ENCODE measurements at regions not wholly inside any gene's neighbourhood (a gene's known extent, or its start where the extent isn't known, plus 50 kb on each side); places are given as distances from the start of the nearest gene placed in this dataset.

DNA sequence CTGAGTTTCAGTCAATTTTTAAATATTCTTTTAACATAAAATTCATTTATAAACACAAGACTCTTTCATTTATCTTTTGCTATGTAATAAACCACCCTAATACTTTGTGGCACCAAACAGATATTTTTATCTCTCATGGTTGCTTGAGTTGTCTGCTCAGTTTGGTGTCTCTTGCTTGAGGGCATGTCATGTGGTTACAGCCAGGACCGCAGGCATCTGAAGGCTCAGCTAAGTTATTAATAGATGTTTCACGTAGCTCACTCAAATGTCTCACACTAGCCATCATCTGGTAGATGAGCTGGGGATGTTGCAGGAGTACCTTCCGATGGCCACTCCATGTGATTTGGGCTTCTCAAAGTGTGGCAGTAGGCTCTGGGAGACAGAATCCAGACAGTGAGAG is 597.8 kb downstream of the ETNK1 start:
- DNase-seq: no peak
- TF ChIP-seq POLR2A (IDR thresholded peaks at IDR 0.05): no peak
- TF ChIP-seq CTCF (IDR thresholded peaks at IDR 0.05): no peak
- Histone ChIP-seq H3K27ac (no peak overlapping the region), H3K4me3 (no peak overlapping the region), H3K9me3 (no peaks in the 10 kb centered on the region), H3K27me3 (no peaks in the 10 kb centered on the region), H3K36me3 (no peaks in the 10 kb centered on the region), H3K4me1 (no peaks in the 10 kb centered on the region)
- intact Hi-C loops (cut with DNase I): no loop called here
- 47 to 63% methylated on average over 3 of the region's 3 CpGs for WGBS, 2 donors

DNA sequence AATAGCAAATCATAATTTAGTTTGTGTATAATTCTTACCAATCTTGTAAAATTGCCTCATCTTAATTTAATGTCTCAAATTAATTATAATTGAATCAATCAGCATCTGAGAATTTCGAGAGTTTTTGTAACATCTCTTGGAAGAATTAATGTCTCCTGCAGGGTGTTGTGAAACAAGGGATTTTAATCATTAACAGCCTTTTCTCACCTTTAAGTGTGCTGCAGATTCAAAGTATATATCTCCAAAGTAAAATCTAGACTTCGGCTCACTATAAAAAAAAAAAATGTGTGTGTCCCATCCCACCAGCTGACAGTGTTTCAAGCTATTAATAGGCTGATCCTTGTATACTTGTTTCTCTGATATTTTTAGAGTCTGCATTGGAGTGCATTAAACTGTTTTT is 603.1 kb downstream of the ETNK1 start:
- 69 to 70% methylated on average over 2 of the region's 2 CpGs for WGBS, 2 donors
- no peaks in the 10 kb centered on the region for H3K9me3 ChIP-seq
- intact Hi-C loops (cut with DNase I): no loop called here
- no peak overlapping the region for H3K4me3 ChIP-seq
- TF ChIP-seq POLR2A (IDR thresholded peaks at IDR 0.05) (no peak), CTCF (IDR thresholded peaks at IDR 0.05) (no peak)
- H3K36me3 ChIP-seq: no peaks in the 10 kb centered on the region
- DNase-seq: no peak
- H3K27ac ChIP-seq: no peak overlapping the region
- H3K27me3 ChIP-seq: no peaks in the 10 kb centered on the region
- no peaks in the 10 kb centered on the region for H3K4me1 ChIP-seq

DNA sequence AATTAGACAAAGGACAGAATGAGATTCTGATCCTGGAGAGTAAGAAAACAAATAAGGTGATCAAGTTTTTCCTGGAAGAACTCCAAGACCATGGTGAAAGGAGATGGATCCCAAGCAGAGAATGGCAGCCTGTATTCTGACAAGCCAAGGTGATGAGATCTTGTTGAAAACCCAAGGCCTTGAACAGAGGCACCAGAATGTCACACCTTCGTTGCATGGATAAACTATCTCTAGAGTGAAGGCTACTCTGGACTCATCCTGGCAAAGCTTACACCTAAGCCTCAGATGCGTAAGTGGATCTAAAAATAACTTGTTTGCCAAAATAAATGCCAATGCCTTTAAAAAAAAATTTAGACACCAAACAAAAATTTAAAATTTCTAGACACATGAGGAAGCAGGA is 605.9 kb downstream of the ETNK1 start:
- Histone ChIP-seq H3K27ac (no peak overlapping the region), H3K36me3 (no peaks in the 10 kb centered on the region), H3K4me1 (no peaks in the 10 kb centered on the region), H3K27me3 (no peaks in the 10 kb centered on the region), H3K9me3 (no peaks in the 10 kb centered on the region), H3K4me3 (no peak overlapping the region)
- WGBS, 2 donors: 57 to 80% methylated on average over 2 of the region's 2 CpGs
- no peak for DNase-seq
- intact Hi-C loops (cut with DNase I): no loop called here
- no peak for TF ChIP-seq CTCF (IDR thresholded peaks at IDR 0.05)
- no peak for TF ChIP-seq POLR2A (IDR thresholded peaks at IDR 0.05)

DNA sequence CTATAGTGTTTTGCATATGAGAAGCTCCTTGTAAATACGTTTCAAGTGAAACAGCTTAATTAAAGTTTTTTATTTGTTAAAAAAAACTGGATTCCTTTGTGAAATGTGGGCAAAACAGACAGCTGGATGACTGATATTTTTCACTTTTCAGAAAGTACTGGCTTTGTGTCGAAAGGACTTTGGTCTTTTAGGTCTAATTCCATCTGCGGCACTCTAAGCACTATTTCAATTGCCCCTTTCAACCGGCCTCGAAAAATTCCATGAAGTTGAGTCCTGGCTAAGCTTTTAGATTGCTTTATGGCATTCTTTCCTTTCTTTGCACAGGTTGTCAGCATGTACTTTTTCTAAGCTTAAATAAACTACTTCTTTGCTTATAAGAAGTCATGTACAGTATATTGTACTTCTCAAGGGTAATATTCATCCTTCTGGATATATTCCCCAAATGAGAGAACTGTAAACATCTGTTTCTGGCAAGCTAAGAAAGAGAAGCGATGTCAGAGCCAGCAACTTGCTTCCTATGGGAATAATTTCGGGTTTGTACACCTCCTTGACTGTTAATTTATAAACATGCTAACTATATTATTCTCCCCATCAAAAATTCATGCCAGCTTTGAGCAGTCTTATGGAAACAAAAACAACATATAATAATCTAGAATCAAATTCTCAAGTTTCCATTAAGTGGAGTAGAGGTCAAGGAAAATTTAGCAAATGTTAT is 611.3 kb downstream of the ETNK1 start:
- Histone ChIP-seq H3K27ac (no peak overlapping the region), H3K4me1 (no peaks in the 10 kb centered on the region), H3K9me3 (no peaks in the 10 kb centered on the region), H3K27me3 (no peaks in the 10 kb centered on the region), H3K4me3 (no peak overlapping the region), H3K36me3 (no peaks in the 10 kb centered on the region)
- TF ChIP-seq POLR2A (IDR thresholded peaks at IDR 0.05) (no peak), CTCF (IDR thresholded peaks at IDR 0.05) (no peak)
- intact Hi-C loops (cut with DNase I): no loop called here
- DNase-seq: no peak
- WGBS, 2 donors: 32 to 45% methylated on average over 7 of the region's 7 CpGs

DNA sequence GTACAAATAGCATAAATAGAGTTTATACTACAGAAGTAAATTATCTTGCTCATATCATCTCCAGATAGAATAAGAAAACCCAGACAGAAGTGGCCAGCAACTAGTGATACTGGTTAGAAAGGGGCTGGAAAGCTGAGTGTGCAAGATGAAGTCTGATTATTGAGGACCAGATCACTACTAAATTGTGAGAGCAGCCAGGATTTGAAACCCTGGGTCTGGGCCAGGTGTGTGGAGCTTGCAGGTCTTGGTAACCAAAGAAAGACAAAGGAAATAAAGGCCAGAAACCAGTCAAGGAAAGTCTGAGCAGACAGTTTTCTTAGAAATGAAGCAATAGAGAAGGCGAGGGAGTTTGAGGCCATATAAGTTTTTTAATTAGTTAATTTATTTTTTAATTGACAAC is 611.8 kb downstream of the ETNK1 start:
- Histone ChIP-seq H3K9me3 (no peaks in the 10 kb centered on the region), H3K4me1 (no peaks in the 10 kb centered on the region), H3K27ac (no peak overlapping the region), H3K27me3 (no peaks in the 10 kb centered on the region), H3K36me3 (no peaks in the 10 kb centered on the region), H3K4me3 (no peak overlapping the region)
- DNase-seq: no peak
- TF ChIP-seq CTCF (IDR thresholded peaks at IDR 0.05) (no peak), POLR2A (IDR thresholded peaks at IDR 0.05) (no peak)
- WGBS, 2 donors: 88 to 97% methylated on average over 1 of the region's 1 CpG
- intact Hi-C loops (cut with DNase I): no loop called here
